NCI-H510A (cell line): ENCODE measurements at regions not wholly inside any gene's neighbourhood (a gene's known extent, or its start where the extent isn't known, plus 50 kb on each side); places are given as distances from the start of the nearest gene placed in this dataset.

ENCODE experiments used
- DNase-seq: peaks from one replicate; lab custom pipeline; 2025; lab: John Stamatoyannopoulos, UW

DNA sequence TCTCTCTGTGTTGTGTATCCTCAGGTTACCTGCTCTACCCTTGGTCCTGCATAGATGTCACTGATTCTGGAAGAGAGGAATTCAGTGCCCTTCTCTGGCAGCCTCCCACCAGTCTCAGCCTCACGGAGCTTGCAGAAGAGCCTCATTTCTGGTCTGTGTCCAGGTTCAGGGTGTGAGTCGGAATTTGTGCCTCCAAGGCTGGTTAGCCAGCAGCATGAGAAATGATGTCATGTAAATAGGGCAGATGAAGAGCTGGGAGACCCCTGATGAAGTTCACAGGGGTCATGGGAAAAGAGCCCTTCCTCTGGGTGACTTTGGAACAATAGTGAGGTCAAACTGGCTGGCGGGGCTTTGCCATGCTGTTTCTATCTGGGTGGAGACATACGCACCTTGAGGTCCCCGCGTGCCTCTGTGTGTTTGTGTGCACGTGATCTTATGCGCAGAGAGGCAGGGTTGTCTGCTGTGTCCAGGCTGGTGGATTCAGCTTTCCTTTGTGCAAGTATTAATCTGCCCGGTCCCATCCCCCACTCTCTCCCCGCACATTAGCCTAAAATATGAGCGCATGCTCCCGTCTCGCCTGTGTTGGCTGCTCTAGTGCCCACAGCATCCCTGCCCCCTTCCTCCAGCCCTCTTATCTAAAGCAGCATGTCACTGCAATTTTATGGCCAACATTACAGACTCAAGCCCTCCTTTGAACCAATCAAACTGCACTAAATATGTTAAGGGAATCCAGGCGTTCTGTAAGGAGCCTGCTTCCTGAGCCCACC lies 256.3 kb upstream of the ZFHX3 start:
- DNase-seq = no peak

GRCh38 chr16:73302942-73303341 lies 255.0 kb upstream of the ZFHX3 start:
- DNase-seq = no peak

- no peak for DNase-seq
These were observed 254.1 kb upstream of the ZFHX3 start for GRCh38 chr16:73301984-73302383.

DNA sequence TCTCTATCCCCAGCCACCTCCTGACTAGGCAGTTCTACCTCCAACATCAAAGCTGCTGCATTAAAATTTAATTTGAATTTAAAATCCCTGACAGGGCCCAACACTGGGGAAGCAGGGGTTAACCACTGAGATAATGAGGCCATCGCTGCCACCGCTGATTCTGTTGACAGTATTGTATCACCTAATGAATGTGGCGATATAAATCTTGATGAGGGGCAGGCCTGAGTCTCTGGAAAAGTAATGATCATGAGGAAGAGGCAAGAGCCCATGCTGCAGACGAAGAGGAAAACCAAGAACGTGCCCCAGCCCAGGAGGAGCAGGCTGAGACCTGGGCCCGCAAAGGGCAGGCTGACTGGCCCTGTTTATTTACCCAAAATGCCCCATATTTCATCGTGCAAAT lies 251.4 kb upstream of the ZFHX3 start:
- DNase-seq = no peak

GRCh38 chr16:73298562-73298961 lies 250.6 kb upstream of the ZFHX3 start:
- no peak for DNase-seq

GRCh38 chr16:73290258-73290657 lies 242.3 kb upstream of the ZFHX3 start:
- DNase-seq = no peak

DNA sequence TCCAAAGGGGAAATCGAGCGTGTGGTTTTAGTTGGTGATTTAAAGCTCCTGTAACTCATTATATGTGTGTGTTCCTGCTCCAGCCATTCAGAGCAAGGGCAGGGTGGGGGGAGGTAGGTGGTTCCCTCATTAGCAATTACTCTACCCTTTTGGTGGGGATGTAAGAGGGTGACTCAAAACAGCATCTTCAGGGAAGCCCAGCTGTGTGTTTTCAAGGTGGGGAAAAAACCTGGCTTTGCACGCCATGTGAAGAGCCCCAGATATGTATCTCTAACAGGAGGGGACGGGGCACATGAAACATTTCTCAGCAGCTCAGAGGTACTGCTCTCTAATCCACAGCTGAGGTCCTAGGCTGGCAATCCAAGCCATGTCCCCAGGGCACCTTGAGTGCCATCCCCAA lies 241.3 kb upstream of the ZFHX3 start:
- DNase-seq = no peak

GRCh38 chr16:73288520-73288919 lies 240.6 kb upstream of the ZFHX3 start:
- no peak for DNase-seq

DNA sequence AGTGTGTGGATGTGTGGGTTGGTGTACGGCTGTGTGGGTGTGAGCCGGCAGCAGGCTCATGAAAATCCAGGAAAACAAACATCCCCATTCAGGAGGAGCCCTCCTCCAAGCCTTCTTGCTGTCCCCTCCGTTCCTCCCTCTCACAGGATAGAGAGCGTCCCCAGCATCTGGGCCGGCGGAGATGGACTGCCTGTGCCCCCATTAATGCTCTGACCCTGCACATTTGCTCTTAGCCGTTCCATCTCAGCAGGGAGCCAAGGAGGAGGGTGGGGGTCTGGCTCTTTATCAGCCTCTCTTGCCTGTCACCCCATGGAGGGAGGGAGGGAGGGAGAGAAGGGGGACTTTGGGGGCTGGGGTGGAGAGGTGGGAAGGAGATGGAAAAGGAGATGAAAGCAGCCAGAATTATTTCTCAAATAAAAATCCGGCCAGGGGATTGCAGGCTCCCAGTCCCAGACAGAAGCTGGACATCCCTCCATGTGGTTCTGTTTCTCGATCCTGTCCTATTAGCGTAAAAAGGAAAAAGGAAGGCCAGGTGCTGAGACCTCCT lies 240.0 kb upstream of the ZFHX3 start:
- DNase-seq = no peak

DNA sequence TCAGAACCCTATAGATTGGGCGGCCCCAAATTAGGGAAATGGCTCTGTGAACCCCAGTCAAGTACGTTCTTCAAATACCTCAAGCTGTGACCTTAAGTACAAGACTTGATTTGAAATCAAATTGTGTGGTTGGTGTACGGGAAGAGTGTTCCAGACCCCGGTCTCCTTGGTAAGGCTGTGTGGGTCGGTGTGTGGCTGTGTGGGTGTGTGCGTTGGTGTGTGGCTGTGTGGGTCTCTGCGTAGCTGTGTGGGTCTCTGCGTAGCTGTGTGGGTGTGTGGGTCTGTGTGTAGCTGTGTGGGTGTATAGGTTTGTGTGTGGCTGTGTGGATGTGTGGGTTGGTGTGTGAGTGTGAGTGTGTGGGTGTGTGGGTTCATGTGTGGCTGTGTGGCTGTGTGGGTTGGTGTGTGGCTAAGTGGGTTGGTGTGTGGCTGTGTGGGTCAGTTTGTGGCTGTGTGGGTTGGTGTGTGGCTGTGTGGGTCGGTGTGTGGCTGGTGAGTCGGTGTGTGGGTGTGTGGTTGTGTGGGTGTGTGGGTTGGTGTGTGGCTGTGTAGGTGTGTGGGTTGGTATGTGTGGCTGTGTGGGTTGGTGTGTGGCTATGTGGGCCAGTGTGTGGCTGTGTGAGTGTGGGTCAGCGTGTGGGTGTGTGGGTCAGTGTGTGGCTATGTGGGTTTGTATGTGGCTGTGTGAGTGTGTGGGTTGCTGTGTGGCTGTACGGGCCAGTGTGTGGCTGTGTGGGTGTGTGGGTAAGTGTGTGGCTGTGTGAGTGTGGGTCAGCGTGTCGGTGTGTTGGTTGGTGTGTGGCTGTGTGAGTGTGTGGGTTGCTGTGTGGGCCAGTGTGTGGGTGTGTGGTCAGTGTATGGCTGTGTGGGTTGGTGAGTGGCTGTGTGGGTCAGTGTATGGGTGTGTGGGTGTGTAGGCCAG lies 238.7 kb upstream of the ZFHX3 start:
- DNase-seq = no peak

DNA sequence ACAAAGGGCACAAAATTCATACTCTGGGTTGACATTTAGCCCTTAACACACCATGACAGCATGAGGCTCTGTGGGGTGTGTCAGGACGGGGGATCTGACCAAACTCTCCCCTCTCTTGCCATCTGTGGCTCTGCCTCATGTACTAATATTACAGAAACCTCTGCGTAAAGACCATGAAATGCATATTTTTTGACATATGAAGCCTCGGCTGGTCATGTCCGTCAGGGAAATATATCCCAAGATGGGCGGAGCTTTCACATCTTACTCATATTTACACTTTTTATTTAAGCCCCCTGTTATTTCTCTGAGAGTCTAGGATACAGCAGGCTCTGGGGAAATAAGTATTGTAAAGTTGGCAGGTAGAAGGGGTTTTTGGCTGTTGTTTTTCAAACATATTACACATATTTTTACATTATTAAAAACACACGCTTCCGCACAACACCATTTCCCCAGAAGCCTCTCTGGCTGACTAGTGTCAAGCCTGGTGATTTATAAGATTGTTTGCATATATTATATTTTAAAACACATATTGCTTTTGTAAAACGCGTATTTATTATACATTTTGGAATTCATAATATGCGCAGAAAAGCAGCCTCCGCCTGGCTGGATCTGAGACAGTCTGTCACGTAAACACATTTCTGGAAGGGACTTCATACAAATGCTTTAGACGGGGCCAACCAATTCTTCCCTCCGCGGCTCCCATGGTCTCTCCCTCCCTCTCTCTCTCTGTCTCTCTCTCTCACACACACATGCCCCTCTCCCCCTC lies 237.7 kb upstream of the ZFHX3 start:
- DNase-seq = no peak

DNA sequence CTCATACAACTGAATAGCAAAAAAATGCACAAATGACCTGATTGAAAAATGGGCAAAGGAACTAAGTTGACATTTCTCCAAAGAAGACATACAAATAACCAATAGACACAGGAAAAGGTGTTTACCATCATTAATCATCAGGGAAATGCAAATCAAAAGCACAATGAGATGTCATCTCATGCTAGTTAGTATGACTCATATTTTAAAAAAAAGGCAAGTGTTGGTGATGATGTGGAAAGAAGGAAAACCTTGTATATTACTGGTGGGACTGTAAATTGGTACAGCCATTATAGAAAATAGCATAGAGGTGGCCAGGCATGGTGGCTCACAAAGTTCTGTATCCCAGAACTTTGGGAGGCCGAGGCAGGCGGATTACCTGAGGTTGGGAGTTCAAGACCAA lies 232.5 kb upstream of the ZFHX3 start:
- DNase-seq = no peak

DNA sequence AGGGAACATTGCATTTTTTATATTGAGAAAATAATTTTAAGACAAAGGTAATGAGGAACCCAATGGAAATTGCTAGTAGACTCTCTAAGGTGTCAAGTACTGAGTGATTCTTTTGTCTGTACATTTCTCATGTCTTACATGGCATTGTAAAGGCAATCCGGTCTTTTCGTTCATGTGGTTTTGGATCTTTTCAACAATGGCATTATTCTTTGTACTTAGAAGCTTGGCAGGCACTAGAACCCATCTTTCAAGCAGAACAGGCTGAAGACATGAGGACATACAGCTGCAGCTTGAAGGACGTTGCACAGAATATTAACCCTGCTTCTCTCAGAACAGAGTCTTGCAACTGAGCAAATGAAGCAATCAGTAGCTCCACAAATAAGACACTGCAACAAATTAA lies 231.5 kb upstream of the ZFHX3 start:
- DNase-seq = no peak

DNA sequence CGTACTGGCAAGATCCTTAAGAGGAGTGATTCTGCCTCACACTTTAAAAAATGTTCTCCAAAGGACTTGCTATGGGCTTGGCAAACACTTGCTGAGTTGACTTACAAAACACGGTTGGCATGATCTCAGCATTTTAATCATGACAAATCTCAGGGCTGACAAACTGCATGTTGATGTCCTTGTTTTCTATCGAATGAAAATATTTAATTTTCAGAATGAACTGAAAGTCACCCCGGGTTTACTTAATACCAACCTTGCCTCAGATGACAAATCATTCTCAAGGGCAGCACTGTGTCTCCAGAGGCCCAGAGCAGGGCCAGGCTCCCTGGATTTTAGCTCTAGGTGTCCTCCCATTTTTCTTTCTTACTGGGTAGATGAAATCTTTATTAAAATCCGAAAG lies 229.1 kb upstream of the ZFHX3 start:
- no peak for DNase-seq

- no peak for DNase-seq
These were observed 227.5 kb upstream of the ZFHX3 start for GRCh38 chr16:73275448-73275847.

DNA sequence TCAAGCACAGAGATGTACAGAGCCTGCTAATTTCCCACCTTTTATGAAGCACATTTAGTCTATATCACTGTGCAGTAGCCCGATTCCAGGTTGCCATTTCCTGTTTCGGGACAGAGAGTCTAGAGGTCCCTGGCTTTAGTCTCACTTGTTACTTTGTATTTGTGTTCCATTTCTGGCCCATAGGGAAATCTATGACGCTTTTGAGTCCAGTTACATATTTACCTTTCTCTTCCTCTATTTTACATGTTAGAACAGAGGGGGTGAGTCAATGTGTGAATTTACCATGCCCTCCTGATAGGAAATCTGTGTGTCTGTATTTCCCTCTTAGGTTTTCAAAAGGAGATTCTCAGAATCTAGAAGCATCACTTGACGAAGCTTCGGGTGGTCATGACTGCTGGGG lies 227.1 kb upstream of the ZFHX3 start:
- no peak for DNase-seq

DNA sequence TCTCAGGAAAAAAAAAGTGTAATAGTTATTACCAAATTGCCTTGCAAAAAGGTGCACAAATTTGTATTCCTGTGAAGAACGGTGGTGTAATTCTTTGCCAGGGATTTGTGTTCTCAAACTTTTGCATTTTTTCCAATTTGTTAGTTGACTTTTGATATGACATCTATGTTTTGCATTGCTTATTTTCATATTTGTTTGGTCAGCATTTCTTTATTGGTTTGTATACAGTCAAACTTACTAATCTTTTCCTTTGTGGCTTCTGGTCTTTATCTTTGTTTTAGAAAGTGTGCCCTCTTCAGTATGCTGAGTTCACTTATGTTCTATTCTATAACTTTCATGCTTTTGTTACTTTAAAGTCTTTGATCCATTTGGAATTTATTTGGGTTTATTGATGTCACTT lies 226.2 kb upstream of the ZFHX3 start:
- no peak for DNase-seq

GRCh38 chr16:73268366-73268993 lies 220.6 kb upstream of the ZFHX3 start:
- DNase-seq = no peak

GRCh38 chr16:73265935-73266334 lies 218.0 kb upstream of the ZFHX3 start:
- DNase-seq = no peak

GRCh38 chr16:73265124-73265837 lies 217.4 kb upstream of the ZFHX3 start:
- DNase-seq = no peak

DNA sequence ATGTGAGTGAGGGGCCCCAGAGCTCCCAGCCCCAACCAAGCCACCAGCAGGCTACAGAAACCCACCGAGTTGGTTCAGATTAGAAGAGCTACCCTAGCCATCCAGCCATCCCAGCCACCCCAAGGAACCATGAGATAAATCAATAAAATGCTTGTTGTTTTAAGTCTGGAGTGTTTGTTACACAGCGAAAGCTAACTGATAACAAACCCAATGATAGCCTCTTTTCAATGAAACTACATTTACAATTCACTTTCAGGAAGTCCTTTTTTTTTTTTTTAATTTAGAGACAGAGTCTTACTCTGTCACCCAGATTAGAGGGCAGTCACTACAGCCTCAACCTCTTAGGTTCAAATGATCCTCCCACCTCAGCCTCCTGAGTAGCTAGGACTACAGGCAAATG lies 215.0 kb upstream of the ZFHX3 start:
- DNase-seq = no peak
